ENCODE measurements at regions not wholly inside any gene's neighbourhood (a gene's known extent, or its start where the extent isn't known, plus 50 kb on each side); places are given as distances from the start of the nearest gene placed in this dataset.

DNA sequence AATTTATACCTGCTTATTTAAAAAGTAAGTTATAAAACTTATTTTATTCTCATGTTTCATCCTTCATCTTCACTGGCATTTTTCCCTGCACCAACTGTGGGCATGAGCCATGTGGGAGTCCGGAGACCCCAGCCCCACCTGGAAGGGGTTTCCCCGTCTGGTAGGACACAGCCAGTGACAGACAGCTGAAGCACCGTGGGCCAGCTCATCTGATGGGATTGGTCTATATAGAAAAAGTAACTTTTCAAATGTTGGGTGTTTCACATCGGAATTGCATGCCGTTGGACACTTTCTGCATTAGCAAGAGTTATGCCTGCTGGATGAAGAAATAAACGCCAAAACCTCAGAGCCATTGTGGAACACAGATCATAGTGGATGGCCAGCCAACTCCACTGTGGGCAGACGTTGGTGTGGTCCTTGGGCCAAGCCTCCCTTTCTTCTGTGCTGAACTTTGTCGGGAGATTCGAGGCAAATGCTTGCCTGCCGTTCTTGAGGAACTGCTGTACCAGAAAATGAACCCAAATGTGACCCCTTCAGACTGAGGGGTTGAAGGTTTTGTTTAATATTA lies 1329.3 kb downstream of the TBC1D22A start:
- Histone ChIP-seq H3K4me3 (ENCODE audit: low read depth in 2 of 2, low read length in 2 of 2) (no peak overlapping the region), H3K4me1 (ENCODE audit: control insufficient read depth, insufficient read depth, low read length) (no peaks in the 10 kb centered on the region), H3K36me3 (ENCODE audit: control insufficient read depth, insufficient read depth, low read length) (no peaks in the 10 kb centered on the region), H3K27ac (ENCODE audit: low read length) (no peak overlapping the region), H3K9me3 (ENCODE audit: control insufficient read depth, insufficient read depth, low read depth, low read length) (no peaks in the 10 kb centered on the region), H3K27me3 (ENCODE audit: control insufficient read depth, insufficient read depth, low read length) (no peaks in the 10 kb centered on the region; the same call in 1 of the 2 replicates)
- no peak for TF ChIP-seq TCF7L2 (IDR thresholded peaks at IDR 0.05; ENCODE audit: low read depth, low read length)
- TF ChIP-seq, protein P1, sequence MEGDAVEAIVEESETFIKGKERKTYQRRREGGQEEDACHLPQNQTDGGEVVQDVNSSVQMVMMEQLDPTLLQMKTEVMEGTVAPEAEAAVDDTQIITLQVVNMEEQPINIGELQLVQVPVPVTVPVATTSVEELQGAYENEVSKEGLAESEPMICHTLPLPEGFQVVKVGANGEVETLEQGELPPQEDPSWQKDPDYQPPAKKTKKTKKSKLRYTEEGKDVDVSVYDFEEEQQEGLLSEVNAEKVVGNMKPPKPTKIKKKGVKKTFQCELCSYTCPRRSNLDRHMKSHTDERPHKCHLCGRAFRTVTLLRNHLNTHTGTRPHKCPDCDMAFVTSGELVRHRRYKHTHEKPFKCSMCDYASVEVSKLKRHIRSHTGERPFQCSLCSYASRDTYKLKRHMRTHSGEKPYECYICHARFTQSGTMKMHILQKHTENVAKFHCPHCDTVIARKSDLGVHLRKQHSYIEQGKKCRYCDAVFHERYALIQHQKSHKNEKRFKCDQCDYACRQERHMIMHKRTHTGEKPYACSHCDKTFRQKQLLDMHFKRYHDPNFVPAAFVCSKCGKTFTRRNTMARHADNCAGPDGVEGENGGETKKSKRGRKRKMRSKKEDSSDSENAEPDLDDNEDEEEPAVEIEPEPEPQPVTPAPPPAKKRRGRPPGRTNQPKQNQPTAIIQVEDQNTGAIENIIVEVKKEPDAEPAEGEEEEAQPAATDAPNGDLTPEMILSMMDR (IDR thresholded peaks at IDR 0.05) = no peak
- TF ChIP-seq, protein P2, sequence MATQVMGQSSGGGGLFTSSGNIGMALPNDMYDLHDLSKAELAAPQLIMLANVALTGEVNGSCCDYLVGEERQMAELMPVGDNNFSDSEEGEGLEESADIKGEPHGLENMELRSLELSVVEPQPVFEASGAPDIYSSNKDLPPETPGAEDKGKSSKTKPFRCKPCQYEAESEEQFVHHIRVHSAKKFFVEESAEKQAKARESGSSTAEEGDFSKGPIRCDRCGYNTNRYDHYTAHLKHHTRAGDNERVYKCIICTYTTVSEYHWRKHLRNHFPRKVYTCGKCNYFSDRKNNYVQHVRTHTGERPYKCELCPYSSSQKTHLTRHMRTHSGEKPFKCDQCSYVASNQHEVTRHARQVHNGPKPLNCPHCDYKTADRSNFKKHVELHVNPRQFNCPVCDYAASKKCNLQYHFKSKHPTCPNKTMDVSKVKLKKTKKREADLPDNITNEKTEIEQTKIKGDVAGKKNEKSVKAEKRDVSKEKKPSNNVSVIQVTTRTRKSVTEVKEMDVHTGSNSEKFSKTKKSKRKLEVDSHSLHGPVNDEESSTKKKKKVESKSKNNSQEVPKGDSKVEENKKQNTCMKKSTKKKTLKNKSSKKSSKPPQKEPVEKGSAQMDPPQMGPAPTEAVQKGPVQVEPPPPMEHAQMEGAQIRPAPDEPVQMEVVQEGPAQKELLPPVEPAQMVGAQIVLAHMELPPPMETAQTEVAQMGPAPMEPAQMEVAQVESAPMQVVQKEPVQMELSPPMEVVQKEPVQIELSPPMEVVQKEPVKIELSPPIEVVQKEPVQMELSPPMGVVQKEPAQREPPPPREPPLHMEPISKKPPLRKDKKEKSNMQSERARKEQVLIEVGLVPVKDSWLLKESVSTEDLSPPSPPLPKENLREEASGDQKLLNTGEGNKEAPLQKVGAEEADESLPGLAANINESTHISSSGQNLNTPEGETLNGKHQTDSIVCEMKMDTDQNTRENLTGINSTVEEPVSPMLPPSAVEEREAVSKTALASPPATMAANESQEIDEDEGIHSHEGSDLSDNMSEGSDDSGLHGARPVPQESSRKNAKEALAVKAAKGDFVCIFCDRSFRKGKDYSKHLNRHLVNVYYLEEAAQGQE (IDR thresholded peaks at IDR 0.05; ENCODE audit: insufficient read depth in 1 of 2, low read depth in 2 of 2, low read length in 1 of 2) = no peak
- TF ChIP-seq SIN3A (IDR thresholded peaks at IDR 0.05; ENCODE audit: borderline replicate concordance, insufficient read depth, low read depth, low read length) = no peak
- TF ChIP-seq POLR2AphosphoS5 (IDR thresholded peaks at IDR 0.05; ENCODE audit: low read depth, low read length) = no peak
- BruUV-seq (replicated peaks) = no TSS peak
- no peak for DNase-seq (ENCODE audit: low read depth, low spot score)
- ATAC-seq = no peak
- POLR2A ChIA-PET = interaction anchor here (0.6 kb wide), 1 partner anchor 515 kb away, joined by 7 read pairs; no protein-coding TSS in a partner anchor
- intact Hi-C loops (cut with micrococcal nuclease; ENCODE audit: unreplicated experiment) (no loop called here), in situ Hi-C loops (cut with HindIII; ENCODE audit: low pct_unique_long_range_greater_than_20kb, low sequenced_read_pairs) (no loop called here)
- CTCF ChIA-PET = no interaction called here

DNA sequence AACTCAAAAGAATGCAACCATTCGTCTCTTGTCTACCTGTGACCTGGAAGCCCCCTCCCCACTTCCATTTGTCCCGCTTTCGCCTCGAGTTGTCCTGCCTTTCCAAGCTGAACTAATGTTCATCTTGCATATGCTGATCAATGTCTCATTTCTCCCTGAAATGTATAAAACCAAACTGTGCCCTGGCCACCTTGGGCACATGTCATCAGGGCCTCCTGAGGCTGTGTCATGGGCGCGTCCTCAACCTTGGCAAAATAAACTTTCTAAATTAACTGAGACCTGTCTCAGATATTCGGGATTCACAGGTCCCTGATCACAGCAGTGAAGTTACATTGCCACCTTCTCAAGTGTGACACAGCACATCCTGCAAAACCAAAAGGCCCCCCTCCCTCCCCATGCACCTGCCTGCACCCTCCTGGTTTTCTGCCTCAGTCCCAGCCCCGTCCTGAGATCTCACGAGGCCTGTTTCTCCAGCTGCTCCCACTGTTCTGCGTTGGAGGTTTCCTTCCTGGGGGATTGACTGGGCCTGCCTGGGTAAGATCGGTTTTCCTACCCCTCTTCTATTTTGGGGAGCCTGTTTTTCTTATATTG lies 1328.7 kb downstream of the TBC1D22A start:
- Histone ChIP-seq H3K9me3 (ENCODE audit: control insufficient read depth, insufficient read depth, low read depth, low read length) (no peaks in the 10 kb centered on the region), H3K4me3 (ENCODE audit: low read depth in 2 of 2, low read length in 2 of 2) (no peak overlapping the region), H3K4me1 (ENCODE audit: control insufficient read depth, insufficient read depth, low read length) (no peaks in the 10 kb centered on the region), H3K36me3 (ENCODE audit: control insufficient read depth, insufficient read depth, low read length) (no peaks in the 10 kb centered on the region), H3K27me3 (ENCODE audit: control insufficient read depth, insufficient read depth, low read length) (no peaks in the 10 kb centered on the region; the same call in 1 of the 2 replicates), H3K27ac (ENCODE audit: low read length) (no peak overlapping the region)
- CTCF ChIA-PET = no interaction called here
- POLR2A ChIA-PET = interaction anchor here (0.6 kb wide), 1 partner anchor 514 kb away, joined by 7 read pairs; no protein-coding TSS in a partner anchor
- TF ChIP-seq SIN3A (IDR thresholded peaks at IDR 0.05; ENCODE audit: borderline replicate concordance, insufficient read depth, low read depth, low read length) (no peak), POLR2AphosphoS5 (IDR thresholded peaks at IDR 0.05; ENCODE audit: low read depth, low read length) (no peak), TCF7L2 (IDR thresholded peaks at IDR 0.05; ENCODE audit: low read depth, low read length) (no peak)
- TF ChIP-seq, protein P2 (IDR thresholded peaks at IDR 0.05; ENCODE audit: insufficient read depth in 1 of 2, low read depth in 2 of 2, low read length in 1 of 2) = no peak
- TF ChIP-seq, protein P1 (IDR thresholded peaks at IDR 0.05) = no peak
- DNase-seq (ENCODE audit: low read depth, low spot score) = no peak
- in situ Hi-C loops (cut with HindIII; ENCODE audit: low pct_unique_long_range_greater_than_20kb, low sequenced_read_pairs) = no loop called here
- no TSS peak for BruUV-seq (replicated peaks)
- intact Hi-C loops (cut with micrococcal nuclease; ENCODE audit: unreplicated experiment) = no loop called here
- ATAC-seq = no peak

All from Panc1 (cell line).